ENCODE measurements at regions not wholly inside any gene's neighbourhood (a gene's known extent, or its start where the extent isn't known, plus 50 kb on each side); places are given as distances from the start of the nearest gene placed in this dataset.

DNA sequence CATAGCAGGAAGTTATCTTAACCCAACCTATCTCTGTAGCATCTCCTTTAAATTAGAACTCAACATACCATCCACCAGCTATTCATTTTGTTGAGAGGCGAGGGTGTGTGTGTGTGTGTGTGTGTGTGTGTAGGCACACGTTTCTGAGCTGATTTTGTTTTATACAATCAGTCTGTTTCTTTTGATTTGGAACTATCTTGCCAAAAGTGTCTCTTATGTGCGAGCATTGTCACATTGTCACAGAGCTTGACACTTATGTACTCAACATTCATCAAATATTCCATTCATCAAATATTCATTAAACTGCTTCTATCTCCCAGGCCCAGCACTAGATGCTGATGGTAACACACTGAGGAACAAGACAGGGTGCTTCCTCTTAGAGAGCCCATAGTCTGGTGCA is 180.4 kb downstream of the HAPSTR1 start:
- 82 to 84% methylated on average over 3 of the region's 3 CpGs for WGBS, 2 donors
- TF ChIP-seq, protein P1, sequence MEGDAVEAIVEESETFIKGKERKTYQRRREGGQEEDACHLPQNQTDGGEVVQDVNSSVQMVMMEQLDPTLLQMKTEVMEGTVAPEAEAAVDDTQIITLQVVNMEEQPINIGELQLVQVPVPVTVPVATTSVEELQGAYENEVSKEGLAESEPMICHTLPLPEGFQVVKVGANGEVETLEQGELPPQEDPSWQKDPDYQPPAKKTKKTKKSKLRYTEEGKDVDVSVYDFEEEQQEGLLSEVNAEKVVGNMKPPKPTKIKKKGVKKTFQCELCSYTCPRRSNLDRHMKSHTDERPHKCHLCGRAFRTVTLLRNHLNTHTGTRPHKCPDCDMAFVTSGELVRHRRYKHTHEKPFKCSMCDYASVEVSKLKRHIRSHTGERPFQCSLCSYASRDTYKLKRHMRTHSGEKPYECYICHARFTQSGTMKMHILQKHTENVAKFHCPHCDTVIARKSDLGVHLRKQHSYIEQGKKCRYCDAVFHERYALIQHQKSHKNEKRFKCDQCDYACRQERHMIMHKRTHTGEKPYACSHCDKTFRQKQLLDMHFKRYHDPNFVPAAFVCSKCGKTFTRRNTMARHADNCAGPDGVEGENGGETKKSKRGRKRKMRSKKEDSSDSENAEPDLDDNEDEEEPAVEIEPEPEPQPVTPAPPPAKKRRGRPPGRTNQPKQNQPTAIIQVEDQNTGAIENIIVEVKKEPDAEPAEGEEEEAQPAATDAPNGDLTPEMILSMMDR (IDR thresholded peaks at IDR 0.05): no peak
- TF ChIP-seq POLR2A (IDR thresholded peaks at IDR 0.05): no peak
- Histone ChIP-seq H3K27ac (no peak overlapping the region), H3K4me3 (no peak overlapping the region), H3K4me1 (no peaks in the 10 kb centered on the region), H3K36me3 (replicated peaks in 1 of 2; ENCODE audit: insufficient read depth in 1 of 2, low read depth in 2 of 2) (no peaks in the 10 kb centered on the region), H3K27me3 (no peaks in the 10 kb centered on the region), H3K9me3 (no peaks in the 10 kb centered on the region)
- DNase-seq: no peak
- intact Hi-C loops (cut with DNase I): no loop called here
- no peak for ATAC-seq

DNA sequence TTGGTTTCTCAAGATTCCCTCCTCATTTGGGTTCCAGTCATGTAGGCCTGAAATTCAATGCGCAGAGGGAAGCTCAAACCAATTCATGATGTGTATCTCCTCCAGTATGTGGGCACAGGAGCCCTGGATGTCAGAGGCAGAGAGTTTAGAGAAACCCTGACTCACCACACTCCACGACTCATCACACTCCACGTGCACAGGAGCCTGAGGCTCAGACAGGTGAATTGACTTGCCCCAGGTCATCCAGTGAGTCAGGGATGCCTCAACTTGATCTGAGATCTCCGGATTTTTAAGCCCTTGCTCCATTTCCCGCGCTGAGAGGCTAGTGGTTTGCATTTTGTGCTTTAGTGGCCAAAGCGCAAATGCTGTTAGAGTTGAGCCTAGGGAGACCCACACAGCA is 183.9 kb downstream of the HAPSTR1 start:
- 73 to 74% methylated on average over 7 of the region's 7 CpGs for WGBS, 2 donors
- H3K9me3 ChIP-seq: no peaks in the 10 kb centered on the region
- H3K27me3 ChIP-seq: no peaks in the 10 kb centered on the region
- DNase-seq: no peak
- no peaks in the 10 kb centered on the region for H3K4me1 ChIP-seq
- H3K36me3 ChIP-seq (replicated peaks in 1 of 2; ENCODE audit: insufficient read depth in 1 of 2, low read depth in 2 of 2): no peaks in the 10 kb centered on the region
- no peak for ATAC-seq
- TF ChIP-seq, protein P1 (IDR thresholded peaks at IDR 0.05): no peak
- no peak for TF ChIP-seq POLR2A (IDR thresholded peaks at IDR 0.05)
- H3K27ac ChIP-seq: no peak overlapping the region
- H3K4me3 ChIP-seq: no peak overlapping the region
- intact Hi-C loops (cut with DNase I): no loop called here

DNA sequence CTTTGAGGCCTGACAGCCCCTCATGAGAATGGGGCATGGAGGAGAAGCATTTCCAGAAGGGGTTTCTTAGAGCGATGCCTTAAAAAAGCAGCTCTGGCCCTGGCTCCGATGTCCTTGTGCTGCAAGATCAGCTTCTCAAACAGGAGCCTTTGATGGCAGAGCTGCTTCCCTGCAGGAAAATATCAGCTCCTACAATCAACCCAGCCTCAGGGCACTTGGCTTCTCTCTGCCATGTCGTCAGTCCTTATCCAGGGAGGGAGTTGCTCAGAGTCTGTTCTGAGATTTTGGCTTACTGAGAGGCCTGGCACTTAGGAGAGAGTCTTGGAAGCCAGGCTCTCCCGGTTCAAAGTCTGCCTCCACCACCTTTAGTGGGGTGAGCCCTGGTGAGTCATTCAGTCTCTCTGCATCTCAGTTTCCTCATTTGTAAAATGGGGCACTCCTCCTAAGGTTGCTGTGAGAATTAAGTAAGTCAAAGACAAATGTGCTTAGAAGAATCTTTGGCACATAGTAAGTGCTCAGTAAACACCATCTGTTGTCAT is 184.4 kb downstream of the HAPSTR1 start:
- no peaks in the 10 kb centered on the region for H3K4me1 ChIP-seq
- H3K36me3 ChIP-seq (replicated peaks in 1 of 2; ENCODE audit: insufficient read depth in 1 of 2, low read depth in 2 of 2): no peaks in the 10 kb centered on the region
- 79 to 90% methylated on average over 4 of the region's 4 CpGs for WGBS, 2 donors
- intact Hi-C loops (cut with DNase I): no loop called here
- ATAC-seq (no peak), DNase-seq (no peak)
- no peak for TF ChIP-seq POLR2A (IDR thresholded peaks at IDR 0.05)
- TF ChIP-seq, protein P1 (IDR thresholded peaks at IDR 0.05): no peak
- no peak overlapping the region for H3K4me3 ChIP-seq
- H3K27ac ChIP-seq: no peak overlapping the region
- no peaks in the 10 kb centered on the region for H3K27me3 ChIP-seq
- H3K9me3 ChIP-seq: no peaks in the 10 kb centered on the region

DNA sequence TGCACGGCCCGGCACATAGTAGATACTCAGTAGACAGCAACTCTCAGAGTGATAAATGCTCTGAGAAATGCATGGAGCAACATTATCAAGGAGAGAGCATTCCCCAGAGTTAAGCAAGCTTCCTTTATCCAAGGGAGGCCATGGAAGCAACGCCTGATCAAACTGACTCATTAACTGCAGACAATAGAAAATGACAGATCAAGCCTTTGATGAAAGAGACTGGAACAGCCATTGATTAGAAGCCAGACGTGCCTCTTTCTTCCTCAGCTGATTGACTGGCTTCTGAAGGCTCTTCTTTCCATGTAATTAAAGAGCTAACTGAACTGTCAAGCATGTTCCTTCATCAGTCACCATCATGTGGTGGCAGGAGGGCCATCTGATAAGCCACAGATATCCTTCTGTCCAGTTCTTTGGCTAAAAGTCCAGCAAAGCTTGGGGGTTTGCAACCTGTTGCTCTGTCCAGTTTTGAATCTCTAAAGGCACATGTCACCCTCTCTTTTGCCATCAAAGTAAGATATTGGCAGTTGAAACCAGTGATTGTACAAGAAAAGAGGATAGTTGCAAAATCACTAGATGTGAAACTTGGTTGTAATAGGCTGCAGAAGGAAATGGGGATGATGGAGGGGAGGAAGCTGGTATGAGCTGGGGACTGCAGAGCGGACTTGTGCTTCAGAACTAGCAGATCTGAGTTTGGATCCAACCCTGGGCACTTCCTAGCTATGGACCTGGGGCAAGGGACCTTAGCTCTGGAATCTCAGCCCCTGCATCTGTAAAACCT is 188.0 kb downstream of the HAPSTR1 start:
- H3K4me1 ChIP-seq: no peaks in the 10 kb centered on the region
- intact Hi-C loops (cut with DNase I): no loop called here
- H3K36me3 ChIP-seq (replicated peaks in 1 of 2; ENCODE audit: insufficient read depth in 1 of 2, low read depth in 2 of 2): no peaks in the 10 kb centered on the region
- H3K4me3 ChIP-seq: no peak overlapping the region
- DNase-seq: no peak
- no peaks in the 10 kb centered on the region for H3K27me3 ChIP-seq
- H3K27ac ChIP-seq: no peak overlapping the region
- 76 to 89% methylated on average over 5 of the region's 5 CpGs for WGBS, 2 donors
- ATAC-seq: no peak
- TF ChIP-seq, protein P1 (IDR thresholded peaks at IDR 0.05): no peak
- no peak for TF ChIP-seq POLR2A (IDR thresholded peaks at IDR 0.05)
- H3K9me3 ChIP-seq: no peaks in the 10 kb centered on the region

DNA sequence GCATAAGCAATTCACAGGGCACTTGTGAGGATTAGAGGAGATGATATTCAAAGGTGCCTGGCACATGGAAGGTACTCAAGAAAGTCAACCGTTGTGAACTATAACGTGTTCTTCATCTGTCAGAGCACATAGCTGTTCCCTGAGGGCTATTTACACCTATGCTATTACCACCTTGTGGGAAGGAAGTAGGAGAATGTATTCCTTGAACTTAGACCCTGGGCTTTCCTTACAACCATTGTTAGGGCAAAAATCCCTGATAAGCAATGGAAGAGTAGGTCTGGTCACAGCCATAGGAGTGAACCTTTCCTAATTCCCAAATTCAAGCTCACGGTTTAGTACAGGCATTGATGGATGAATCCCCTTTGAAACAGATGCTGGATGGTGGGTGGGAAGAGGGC is 188.6 kb downstream of the HAPSTR1 start:
- Histone ChIP-seq H3K4me3 (no peak overlapping the region), H3K27me3 (no peaks in the 10 kb centered on the region), H3K27ac (no peak overlapping the region), H3K9me3 (no peaks in the 10 kb centered on the region), H3K4me1 (no peaks in the 10 kb centered on the region), H3K36me3 (replicated peaks in 1 of 2; ENCODE audit: insufficient read depth in 1 of 2, low read depth in 2 of 2) (no peaks in the 10 kb centered on the region)
- no peak for TF ChIP-seq POLR2A (IDR thresholded peaks at IDR 0.05)
- TF ChIP-seq, protein P1 (IDR thresholded peaks at IDR 0.05): no peak
- 80 to 86% methylated on average over 2 to 3 of the region's 3 CpGs for WGBS, 2 donors
- ATAC-seq: no peak
- DNase-seq: no peak
- intact Hi-C loops (cut with DNase I): no loop called here

Data from body of pancreas (tissue), 4 donors.